ENCODE measurements at regions not wholly inside any gene's neighbourhood (a gene's known extent, or its start where the extent isn't known, plus 50 kb on each side); places are given as distances from the start of the nearest gene placed in this dataset.

GRCh38 chr3:20361000-20361399, 175.0 kb upstream of the SGO1 start:
- TF ChIP-seq EP300 (conservative IDR thresholded peaks at IDR 0.05; ENCODE audit: poor library complexity, severe bottlenecking) (no peak), CTCF (IDR thresholded peaks at IDR 0.05; ENCODE audit: poor library complexity, severe bottlenecking) (no peak), EZH2 (IDR thresholded peaks at IDR 0.05; ENCODE audit: borderline replicate concordance, insufficient read depth, low read length, poor library complexity, severe bottlenecking) (no peak), POLR2AphosphoS5 (IDR thresholded peaks at IDR 0.05) (no peak), RAD21 (conservative IDR thresholded peaks at IDR 0.05) (no peak)

Data from neural cell (in vitro differentiated cells).